ENCODE measurements at regions not wholly inside any gene's neighbourhood (a gene's known extent, or its start where the extent isn't known, plus 50 kb on each side); places are given as distances from the start of the nearest gene placed in this dataset.

GRCh38 chr5:152309926-152310450, 95.1 kb downstream of the NMUR2 start:
- H3K4me2 ChIP-seq (ENCODE audit: low read length), result no peak overlapping the region
- H3K4me3 ChIP-seq (ENCODE audit: low read depth, low read length), result no peak overlapping the region
- H3K27me3 ChIP-seq (ENCODE audit: control insufficient read depth, insufficient read depth, low read length), result no peaks in the 10 kb centered on the region
- no peak overlapping the region for H3K9ac ChIP-seq
- H3K4me1 ChIP-seq, result no peaks in the 10 kb centered on the region
- H3K27ac ChIP-seq, result no peak overlapping the region
- no peak overlapping the region for H2AFZ ChIP-seq
- H3K36me3 ChIP-seq (ENCODE audit: control insufficient read depth, insufficient read depth, low read length), result no peaks in the 10 kb centered on the region
- H3K9me3 ChIP-seq (ENCODE audit: control insufficient read depth, low read length), result no peaks in the 10 kb centered on the region
- no peak for TF ChIP-seq CTCF (IDR thresholded peaks at IDR 0.05)
- no peaks in the 10 kb centered on the region for H3K79me2 ChIP-seq

GRCh38 chr5:152306386-152306785, 98.7 kb downstream of the NMUR2 start:
- H2AFZ ChIP-seq, result no peak overlapping the region
- no peak overlapping the region for H3K4me2 ChIP-seq (ENCODE audit: low read length)
- H3K27ac ChIP-seq, result no peak overlapping the region
- no peaks in the 10 kb centered on the region for H3K79me2 ChIP-seq
- H3K9ac ChIP-seq, result no peak overlapping the region
- no peaks in the 10 kb centered on the region for H3K9me3 ChIP-seq (ENCODE audit: control insufficient read depth, low read length)
- TF ChIP-seq CTCF (IDR thresholded peaks at IDR 0.05), result no peak
- no peaks in the 10 kb centered on the region for H3K27me3 ChIP-seq (ENCODE audit: control insufficient read depth, insufficient read depth, low read length)
- H3K4me3 ChIP-seq (ENCODE audit: low read depth, low read length), result no peak overlapping the region
- H3K36me3 ChIP-seq (ENCODE audit: control insufficient read depth, insufficient read depth, low read length), result no peaks in the 10 kb centered on the region
- no peaks in the 10 kb centered on the region for H3K4me1 ChIP-seq

- Histone ChIP-seq H3K27ac (no peak overlapping the region), H3K36me3 (ENCODE audit: control insufficient read depth, insufficient read depth, low read length) (no peaks in the 10 kb centered on the region), H3K27me3 (ENCODE audit: control insufficient read depth, insufficient read depth, low read length) (no peaks in the 10 kb centered on the region), H3K9me3 (ENCODE audit: control insufficient read depth, low read length) (no peaks in the 10 kb centered on the region), H3K79me2 (no peaks in the 10 kb centered on the region), H3K4me1 (no peaks in the 10 kb centered on the region), H2AFZ (no peak overlapping the region), H3K9ac (no peak overlapping the region), H3K4me2 (ENCODE audit: low read length) (no peak overlapping the region), H3K4me3 (ENCODE audit: low read depth, low read length) (no peak overlapping the region)
- no peak for TF ChIP-seq CTCF (IDR thresholded peaks at IDR 0.05)
These were observed 99.6 kb downstream of the NMUR2 start for GRCh38 chr5:152305525-152305924.

- H3K27ac ChIP-seq, result no peak overlapping the region
- H2AFZ ChIP-seq, result no peak overlapping the region
- no peak for TF ChIP-seq CTCF (IDR thresholded peaks at IDR 0.05)
- no peak overlapping the region for H3K4me2 ChIP-seq (ENCODE audit: low read length)
- no peaks in the 10 kb centered on the region for H3K36me3 ChIP-seq (ENCODE audit: control insufficient read depth, insufficient read depth, low read length)
- no peak overlapping the region for H3K4me3 ChIP-seq (ENCODE audit: low read depth, low read length)
- no peaks in the 10 kb centered on the region for H3K79me2 ChIP-seq
- H3K4me1 ChIP-seq, result no peaks in the 10 kb centered on the region
- no peaks in the 10 kb centered on the region for H3K9me3 ChIP-seq (ENCODE audit: control insufficient read depth, low read length)
- H3K9ac ChIP-seq, result no peak overlapping the region
- no peaks in the 10 kb centered on the region for H3K27me3 ChIP-seq (ENCODE audit: control insufficient read depth, insufficient read depth, low read length)
These were observed 101.2 kb downstream of the NMUR2 start for GRCh38 chr5:152303841-152304240.

- Histone ChIP-seq H3K79me2 (no peaks in the 10 kb centered on the region), H3K9me3 (ENCODE audit: control insufficient read depth, low read length) (no peaks in the 10 kb centered on the region), H3K4me1 (no peaks in the 10 kb centered on the region), H3K4me2 (ENCODE audit: low read length) (no peak overlapping the region), H3K36me3 (ENCODE audit: control insufficient read depth, insufficient read depth, low read length) (no peaks in the 10 kb centered on the region), H3K27me3 (ENCODE audit: control insufficient read depth, insufficient read depth, low read length) (no peaks in the 10 kb centered on the region), H3K9ac (no peak overlapping the region), H3K27ac (no peak overlapping the region), H2AFZ (no peak overlapping the region), H3K4me3 (ENCODE audit: low read depth, low read length) (no peak overlapping the region)
- no peak for TF ChIP-seq CTCF (IDR thresholded peaks at IDR 0.05)
These were observed 107.2 kb downstream of the NMUR2 start for GRCh38 chr5:152297866-152298265.
